ENCODE measurements at regions not wholly inside any gene's neighbourhood (a gene's known extent, or its start where the extent isn't known, plus 50 kb on each side); places are given as distances from the start of the nearest gene placed in this dataset.
"Not testable (repeated sequence)": the region's sequence is repeated elsewhere in the genome, so short reads cannot be mapped to it uniquely, and the experiment has no call there.

- DNase-seq: no peak
Observed at GRCh38 chr2:239801404-239802184, 223.5 kb downstream of the NDUFA10 start.

GRCh38 chr2:239800785-239801386 lies 224.3 kb downstream of the NDUFA10 start:
- no peak for DNase-seq

DNA sequence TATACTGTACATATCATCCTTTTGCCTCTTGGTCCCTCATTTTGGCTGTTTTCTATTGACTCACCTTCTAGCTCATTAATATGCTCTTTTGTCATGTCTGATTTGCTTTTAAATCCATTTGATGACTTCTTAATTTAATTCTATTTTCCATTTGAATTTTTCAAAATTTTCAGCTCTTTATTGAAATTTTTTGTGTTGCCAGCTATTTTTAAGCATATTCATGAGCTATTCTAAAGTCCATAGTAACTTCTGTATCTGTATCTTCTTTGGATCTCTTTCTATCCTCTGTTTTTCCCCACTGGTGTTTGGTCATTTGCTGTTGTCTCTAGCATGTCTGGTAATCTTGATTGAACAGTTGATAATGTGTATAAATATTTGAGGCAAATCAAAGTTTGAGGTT lies 227.8 kb downstream of the NDUFA10 start:
- DNase-seq: no peak

- not testable (repeated sequence) for DNase-seq
Observed at GRCh38 chr2:239795761-239796160, 229.4 kb downstream of the NDUFA10 start.

DNA sequence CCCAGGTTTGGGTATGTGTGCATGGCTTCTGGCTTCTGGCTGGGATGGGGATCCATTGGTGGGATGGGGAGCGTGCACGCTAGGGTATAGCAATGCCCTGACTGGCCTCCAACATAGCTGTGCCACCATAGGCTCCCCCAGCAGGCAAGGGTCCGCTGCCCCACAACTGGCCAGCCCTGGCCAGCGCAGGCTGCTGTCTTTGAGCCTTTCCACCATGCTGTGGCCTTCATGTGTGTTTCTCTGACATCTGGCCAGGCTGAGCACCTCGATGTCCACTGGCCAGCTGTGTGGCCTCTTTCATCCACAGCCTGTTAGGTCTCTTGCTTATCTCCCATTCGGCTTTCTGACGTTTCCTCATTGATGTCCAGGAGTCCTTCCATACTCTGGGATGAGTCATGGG lies 231.3 kb downstream of the NDUFA10 start:
- DNase-seq: no peak

DNA sequence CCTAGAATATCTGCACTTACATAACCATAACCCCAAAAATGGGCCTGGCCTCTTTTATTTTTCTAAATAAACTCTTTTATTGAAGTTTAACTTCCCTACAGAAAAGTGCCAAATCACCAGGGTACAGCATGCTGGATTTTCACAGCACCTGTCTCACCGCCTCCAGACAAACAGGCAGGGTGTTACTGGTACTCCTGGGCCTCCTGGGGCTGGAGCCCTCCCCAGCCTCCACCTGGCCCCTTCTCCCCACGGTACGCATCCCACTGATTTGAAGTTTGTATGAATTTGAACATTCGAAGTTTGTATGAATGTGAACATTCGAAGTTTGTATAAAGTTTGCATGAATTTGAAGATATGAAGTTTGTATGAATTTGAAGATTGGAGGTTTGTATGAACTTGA lies 232.1 kb downstream of the NDUFA10 start:
- DNase-seq: no peak

DNA sequence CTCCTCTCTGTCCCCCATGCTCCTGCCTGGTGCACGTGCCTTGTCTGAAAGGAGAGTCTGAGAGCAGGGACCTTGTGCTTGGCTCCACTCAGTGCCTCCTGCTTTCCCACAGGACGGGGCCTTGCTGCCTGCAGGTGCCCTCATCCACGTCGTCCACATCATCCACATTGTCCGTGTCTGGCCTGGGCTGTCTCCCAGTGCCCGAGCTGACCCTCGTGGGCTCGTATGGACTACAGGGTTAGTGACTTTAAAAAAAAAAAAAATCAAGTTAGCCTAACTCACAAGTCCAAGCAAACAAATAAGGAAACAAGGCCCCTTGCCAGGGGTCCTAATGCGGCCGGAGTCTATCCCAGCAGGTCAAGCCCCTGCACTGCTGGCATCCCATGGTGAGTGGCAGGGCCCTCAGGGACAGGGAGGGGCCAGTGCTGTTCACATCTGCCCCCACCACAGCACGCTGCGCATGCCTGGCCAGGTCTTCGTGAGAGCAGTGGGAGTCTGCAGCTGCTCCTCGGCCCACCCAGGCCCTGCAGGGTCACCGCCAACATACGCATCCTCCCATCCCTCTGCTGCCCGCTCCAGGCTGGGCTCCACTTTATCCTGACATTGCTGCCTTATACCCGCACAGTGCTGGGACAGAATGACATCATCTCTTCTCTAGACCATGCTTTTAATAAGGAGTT lies 232.6 kb downstream of the NDUFA10 start:
- no peak for DNase-seq

DNA sequence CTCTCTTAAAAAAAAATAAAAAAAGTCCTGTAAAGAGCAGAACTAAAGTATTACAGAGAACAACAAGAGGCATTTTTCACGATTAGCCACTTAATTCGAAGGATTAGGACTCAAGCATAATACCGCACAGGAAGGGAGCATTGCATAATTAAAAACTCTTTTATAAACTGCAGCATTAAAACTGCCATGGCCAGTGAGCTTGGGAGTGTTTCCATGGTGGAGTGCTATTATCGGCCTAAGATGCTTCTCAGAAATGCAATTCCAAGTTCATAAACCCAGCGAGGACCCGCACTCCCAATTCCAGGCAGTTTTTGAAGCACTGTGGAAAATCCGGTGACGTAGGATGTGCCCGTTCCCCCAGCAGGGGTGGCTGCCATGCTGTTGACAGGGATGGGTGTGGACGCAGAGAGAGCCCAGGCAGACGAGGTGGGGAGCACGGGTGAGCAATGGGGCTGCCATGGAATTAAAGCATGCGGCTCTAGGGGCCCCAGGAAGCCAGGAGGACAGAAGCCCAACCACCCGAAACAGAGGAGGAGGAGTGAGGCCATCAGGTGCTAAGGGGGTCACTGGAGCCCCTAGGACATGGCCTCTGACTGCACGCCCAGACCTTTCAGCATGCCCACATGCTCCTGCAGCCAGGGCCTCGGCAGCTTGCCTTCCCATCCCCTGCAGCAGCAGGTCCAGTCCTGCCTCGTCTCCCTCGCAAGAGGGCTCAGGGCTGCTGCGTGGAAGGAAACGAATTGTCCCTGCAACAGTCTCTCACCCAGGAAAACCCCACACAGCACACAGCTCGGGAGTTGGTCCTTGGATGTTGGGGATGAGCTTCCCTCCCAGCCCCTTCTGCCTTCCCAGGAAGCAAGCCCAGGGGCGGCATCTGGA lies 233.4 kb downstream of the NDUFA10 start:
- DNase-seq: no peak

GRCh38 chr2:239790721-239791120 lies 234.4 kb downstream of the NDUFA10 start:
- DNase-seq: no peak

GRCh38 chr2:239790313-239790712 lies 234.8 kb downstream of the NDUFA10 start:
- DNase-seq: no peak

- no peak for DNase-seq
Observed at GRCh38 chr2:239789711-239790110, 235.4 kb downstream of the NDUFA10 start.

DNA sequence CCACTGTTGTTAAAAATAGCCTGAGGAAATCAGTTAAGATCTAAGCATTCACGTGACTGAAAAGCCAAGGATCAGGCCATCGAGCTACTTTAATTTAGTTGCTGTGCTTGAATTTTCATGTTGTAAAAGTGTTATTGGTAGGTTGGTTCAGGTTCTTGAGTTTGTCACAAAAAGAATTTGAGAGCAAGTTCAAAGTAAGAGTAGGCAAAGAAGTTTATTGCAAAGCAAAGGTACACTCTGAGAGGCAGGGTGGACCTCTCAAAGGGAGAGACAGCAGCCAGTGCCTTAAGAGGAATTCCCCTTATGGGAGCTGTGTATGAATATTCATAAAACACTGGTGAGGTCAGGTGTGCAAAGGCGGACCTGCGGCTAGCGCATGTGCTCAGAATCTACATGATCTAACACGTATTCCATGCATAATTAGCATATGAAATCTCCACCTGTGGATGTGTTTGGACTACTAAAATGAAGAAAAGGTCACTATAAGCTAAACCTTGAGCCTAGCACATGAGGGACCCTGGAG lies 236.5 kb downstream of the NDUFA10 start:
- DNase-seq: no peak

GRCh38 chr2:239787538-239788050 lies 237.5 kb downstream of the NDUFA10 start:
- no peak for DNase-seq

GRCh38 chr2:239786791-239787190 lies 238.4 kb downstream of the NDUFA10 start:
- DNase-seq: no peak

DNA sequence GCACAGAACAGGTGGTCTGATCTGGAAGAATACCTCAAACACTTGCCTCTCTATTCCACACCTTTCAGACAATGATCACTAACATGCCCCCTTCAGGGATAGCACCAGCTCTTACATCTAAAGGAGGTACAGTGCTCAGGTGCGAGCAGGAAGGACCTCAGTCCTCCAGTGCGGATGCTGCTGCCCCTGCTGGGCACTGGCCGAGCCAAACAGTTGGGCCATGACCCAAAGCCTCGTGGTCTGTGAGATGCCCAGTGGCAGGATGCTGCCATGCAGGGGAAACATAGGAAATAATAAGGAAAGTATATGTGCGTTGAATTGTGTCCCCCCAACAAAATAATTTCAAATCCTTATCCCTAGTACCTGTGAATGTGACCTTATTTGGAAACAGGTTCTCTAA lies 243.7 kb downstream of the NDUFA10 start:
- no peak for DNase-seq

- no peak for DNase-seq
Observed at GRCh38 chr2:239780236-239780994, 244.7 kb downstream of the NDUFA10 start.

- DNase-seq: no peak
Observed at GRCh38 chr2:239779584-239779983, 245.6 kb downstream of the NDUFA10 start.

DNA sequence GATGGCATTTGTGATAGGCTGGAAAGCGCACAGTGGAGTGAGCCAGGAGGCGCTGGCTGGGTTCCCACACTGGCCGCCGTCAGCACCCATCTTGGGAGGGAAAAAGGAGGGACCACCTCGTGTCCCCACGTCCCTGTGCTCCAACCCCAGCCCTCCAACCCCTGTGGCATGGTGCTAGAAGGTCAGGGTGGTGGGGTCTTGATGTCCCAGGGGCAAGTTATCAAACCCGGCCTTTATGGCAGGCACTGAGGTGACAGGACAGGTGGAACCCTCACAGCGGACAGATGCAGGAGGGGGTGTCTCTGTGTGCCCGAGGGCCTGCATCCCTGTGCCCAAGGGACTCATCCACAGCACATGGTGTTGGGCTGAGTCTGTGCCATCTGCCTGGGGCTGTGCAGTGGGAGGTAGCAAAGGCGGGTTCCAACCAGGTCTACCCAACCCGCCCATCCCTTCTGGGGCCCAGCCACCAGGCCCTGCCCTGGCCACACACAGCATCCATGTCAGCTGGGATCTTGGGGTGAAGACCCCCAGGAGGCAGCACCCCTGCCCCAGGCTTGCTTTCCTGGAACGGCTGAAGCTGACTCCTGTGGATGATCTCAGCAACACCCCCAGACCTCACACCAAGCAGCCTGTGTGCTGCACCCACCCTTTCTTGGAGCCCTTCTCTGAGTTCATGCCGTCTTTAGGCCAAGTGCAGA lies 246.1 kb downstream of the NDUFA10 start:
- no peak for DNase-seq

- no peak for DNase-seq
Observed at GRCh38 chr2:239778042-239778851, 246.9 kb downstream of the NDUFA10 start.

DNA sequence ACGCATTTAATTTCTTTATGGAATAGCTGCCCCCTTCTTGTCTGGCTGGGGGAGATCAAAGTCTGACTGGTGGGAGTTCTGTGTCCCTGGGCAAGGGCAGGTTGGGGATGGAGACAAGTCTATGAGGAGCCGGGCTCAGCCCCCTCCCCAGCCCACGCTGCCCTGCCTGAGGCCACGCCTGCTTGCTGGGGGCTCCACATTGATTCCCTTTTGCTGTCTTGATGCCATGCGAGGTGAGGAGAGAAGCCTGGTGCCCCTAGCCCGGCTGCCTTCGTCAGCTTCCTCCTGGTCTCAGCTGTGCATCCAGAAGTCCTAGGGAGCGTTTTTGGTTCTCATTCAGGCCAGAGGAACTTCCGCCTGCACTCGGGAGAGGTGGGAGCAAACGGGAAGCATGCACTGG lies 247.9 kb downstream of the NDUFA10 start:
- DNase-seq: no peak

Measured in NK-92 treated with Interleukin-12 subunit alpha and Interleukin-12 subunit beta, amount 100 ng/mL, for 24 hours (cell line).